DND-41 (cell line): ENCODE measurements at regions not wholly inside any gene's neighbourhood (a gene's known extent, or its start where the extent isn't known, plus 50 kb on each side); places are given as distances from the start of the nearest gene placed in this dataset.

Experiments used
- EZH2 ChIP-seq: IDR thresholded peaks from 3 replicates; pipeline ENCODE4 v1.6.1; 2012; ENCODE audit warnings: borderline replicate concordance, low read depth, mild to moderate bottlenecking, moderate library complexity, low read length, inconsistent platforms; ENCODE audit not compliant: severe bottlenecking
- TF ChIP-seq, protein P1 (sequence below): IDR thresholded peaks from 2 replicates; pipeline ENCODE4 v1.5.1; 2012; ENCODE audit warnings: borderline replicate concordance, low read length, moderate library complexity, mild to moderate bottlenecking; ENCODE audit not compliant: poor library complexity, severe bottlenecking; ENCODE audit errors: extremely low read depth

DNA sequence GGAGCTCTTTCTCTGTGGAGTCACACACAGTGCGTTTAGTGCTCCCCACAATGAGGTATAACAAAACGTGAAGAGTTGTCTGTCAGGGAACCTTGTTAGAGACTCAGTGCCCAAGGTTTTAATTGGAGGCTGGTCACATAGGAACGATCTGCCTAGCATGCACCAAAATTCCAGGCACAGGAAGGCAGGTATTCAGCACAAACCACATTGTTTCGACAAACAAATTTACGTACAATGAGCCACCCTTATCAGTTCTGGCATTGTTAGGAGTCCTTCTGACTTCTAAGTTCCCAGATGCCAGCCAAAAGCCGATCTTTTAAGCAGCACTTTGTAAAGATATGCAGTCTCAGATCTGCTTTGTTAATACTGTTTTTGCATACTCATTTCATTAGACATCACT is 414.2 kb upstream of the MTPN start:
- TF ChIP-seq, protein P1, sequence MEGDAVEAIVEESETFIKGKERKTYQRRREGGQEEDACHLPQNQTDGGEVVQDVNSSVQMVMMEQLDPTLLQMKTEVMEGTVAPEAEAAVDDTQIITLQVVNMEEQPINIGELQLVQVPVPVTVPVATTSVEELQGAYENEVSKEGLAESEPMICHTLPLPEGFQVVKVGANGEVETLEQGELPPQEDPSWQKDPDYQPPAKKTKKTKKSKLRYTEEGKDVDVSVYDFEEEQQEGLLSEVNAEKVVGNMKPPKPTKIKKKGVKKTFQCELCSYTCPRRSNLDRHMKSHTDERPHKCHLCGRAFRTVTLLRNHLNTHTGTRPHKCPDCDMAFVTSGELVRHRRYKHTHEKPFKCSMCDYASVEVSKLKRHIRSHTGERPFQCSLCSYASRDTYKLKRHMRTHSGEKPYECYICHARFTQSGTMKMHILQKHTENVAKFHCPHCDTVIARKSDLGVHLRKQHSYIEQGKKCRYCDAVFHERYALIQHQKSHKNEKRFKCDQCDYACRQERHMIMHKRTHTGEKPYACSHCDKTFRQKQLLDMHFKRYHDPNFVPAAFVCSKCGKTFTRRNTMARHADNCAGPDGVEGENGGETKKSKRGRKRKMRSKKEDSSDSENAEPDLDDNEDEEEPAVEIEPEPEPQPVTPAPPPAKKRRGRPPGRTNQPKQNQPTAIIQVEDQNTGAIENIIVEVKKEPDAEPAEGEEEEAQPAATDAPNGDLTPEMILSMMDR: no peak
- no peak for TF ChIP-seq EZH2
